MM.1S (cell line): ENCODE measurements at regions not wholly inside any gene's neighbourhood (a gene's known extent, or its start where the extent isn't known, plus 50 kb on each side); places are given as distances from the start of the nearest gene placed in this dataset.

Source experiments
- CTCF ChIP-seq: fragments of 300-600 bp; sonication (generic); IDR thresholded peaks from 2 replicates; pipeline ENCODE4 v1.5.1; 2016; ENCODE audit warnings: antibody characterized with exemption, low read length, mixed read lengths
- EZH2 ChIP-seq: fragments of 300-600 bp; sonication (generic); optimal IDR thresholded peaks from 2 replicates; pipeline ENCODE3; 2017; ENCODE audit warnings: low read depth, mild to moderate bottlenecking, antibody characterized with exemption, low read length, mixed read lengths
- EZH2phosphoT487 ChIP-seq: fragments of 300-600 bp; sonication (generic); IDR thresholded peaks from 2 replicates; pipeline ENCODE4 v1.6.1; 2018; ENCODE audit warnings: antibody characterized with exemption, low read length

GRCh38 chr5:91707521-91707841 is 324.4 kb upstream of the ARRDC3 start:
- TF ChIP-seq CTCF (no peak), EZH2 (no peak), EZH2phosphoT487 (no peak)
